H1 (cell line): ENCODE measurements at regions not wholly inside any gene's neighbourhood (a gene's known extent, or its start where the extent isn't known, plus 50 kb on each side); places are given as distances from the start of the nearest gene placed in this dataset.

Experiments
- CTCF ChIA-PET: fragments of 300-600 bp; sonication (Branson Sonifier 250); formaldehyde crosslinking; loops from one replicate; lab custom pipeline; 2021; ENCODE audit not compliant: partially characterized antibody; lab: Charles Lee
- POLR2A ChIA-PET: fragments of 300-600 bp; sonication (Branson Sonifier 250); formaldehyde crosslinking; loops from one replicate; lab custom pipeline; 2021; ENCODE audit warnings: inconsistent platforms; ENCODE audit not compliant: partially characterized antibody; lab: Charles Lee
- DNase-seq, 2 experiments: peaks; one replicate each; pipeline versions ENCODE4 v3.0.0 to v3.0.0-alpha.2; 2010 to 2022; ENCODE audit warnings: low spot score in 2 of 2, low read depth in 1 of 2, mixed read lengths in 1 of 2
- FAIRE-seq: peaks from 2 replicates; lab custom pipeline; 2011; peaks lifted over from hg19 to GRCh38; lab: Jason Lieb, UNC
- H2AFZ ChIP-seq: 2 replicates; pipeline ENCODE4 v1.8.1; 2012; ENCODE audit warnings: low read length, inconsistent platforms
- H2AK5ac ChIP-seq: 2 replicates; pipeline ENCODE4 v1.6.1; 2013; ENCODE audit warnings: low read depth, low read length
- H2BK120ac ChIP-seq: replicated peaks from 2 replicates; pipeline ENCODE3; 2013; ENCODE audit warnings: low read depth, low read length, inconsistent platforms
- H2BK12ac ChIP-seq: 2 replicates; pipeline ENCODE4 v1.6.1; 2013; ENCODE audit warnings: low read depth, low read length
- H2BK15ac ChIP-seq: 2 replicates; pipeline ENCODE4 v1.6.1; 2013; ENCODE audit warnings: low read length
- H2BK20ac ChIP-seq: 2 replicates; pipeline ENCODE4 v1.6.1; 2013; ENCODE audit warnings: low read length
- H2BK5ac ChIP-seq: 2 replicates; pipeline ENCODE4 v1.6.1; 2013; ENCODE audit warnings: low read depth, low read length
- H3K14ac ChIP-seq: 2 replicates; pipeline ENCODE4 v1.6.1; 2013; ENCODE audit warnings: inconsistent platforms; ENCODE audit not compliant: insufficient read length
- H3K18ac ChIP-seq: 2 replicates; pipeline ENCODE4 v1.6.1; 2013; ENCODE audit warnings: low read length; ENCODE audit errors: extremely low read depth
- H3K23ac ChIP-seq: 2 replicates; pipeline ENCODE4 v1.6.1; 2013; ENCODE audit warnings: inconsistent platforms; ENCODE audit not compliant: insufficient read length
- H3K23me2 ChIP-seq: 2 replicates; pipeline ENCODE4 v1.6.1; 2013; ENCODE audit warnings: low read depth, low read length
- H3K27ac ChIP-seq: 2 replicates; pipeline ENCODE4 v1.6.1; 2011; ENCODE audit warnings: low read depth, low read length, inconsistent platforms
- H3K27me3 ChIP-seq, 4 experiments: replicated peaks in 1 of 4; 1 replicate in 1 of 4; 2 replicates in 3 of 4; pipeline versions ENCODE4 v1.6.1 to v1.8.1; 2011 to 2013; ENCODE audit warnings: low read length in 3 of 4, mild to moderate bottlenecking in 3 of 4, inconsistent platforms in 2 of 4, mixed read lengths in 2 of 4, moderate library complexity in 1 of 4; ENCODE audit not compliant: control insufficient read depth in 3 of 4, insufficient read depth in 3 of 4; ENCODE audit errors: extremely low read depth in 1 of 4
- H3K36me3 ChIP-seq, 4 experiments: 2 replicates each; pipeline versions ENCODE4 v1.6.1 to v1.8.1; 2011 to 2013; ENCODE audit warnings: mild to moderate bottlenecking in 4 of 4, low read length in 3 of 4, moderate library complexity in 2 of 4, control low read depth in 1 of 4, inconsistent platforms in 1 of 4; ENCODE audit not compliant: insufficient read depth in 4 of 4, control insufficient read depth in 2 of 4
- H3K4ac ChIP-seq: replicated peaks from 2 replicates; pipeline ENCODE3; 2013; ENCODE audit warnings: low read length, low read depth, mixed read lengths, inconsistent platforms; ENCODE audit not compliant: insufficient read length
- H3K4me1 ChIP-seq, 4 experiments: replicated peaks in 1 of 4; 1 replicate in 1 of 4; 2 replicates in 3 of 4; pipeline versions ENCODE4 v1.6.1 to v1.8.1; 2011 to 2013; ENCODE audit warnings: low read length in 3 of 4, inconsistent platforms in 2 of 4, mixed read lengths in 1 of 4; ENCODE audit not compliant: insufficient read depth in 4 of 4, control insufficient read depth in 3 of 4
- H3K4me2 ChIP-seq, 2 experiments: 2 replicates each; pipeline versions ENCODE4 v1.6.1 to v1.8.1; 2011 to 2013; ENCODE audit warnings: low read depth in 2 of 2, low read length in 2 of 2, control low read depth in 1 of 2, inconsistent platforms in 1 of 2, mild to moderate bottlenecking in 1 of 2; ENCODE audit not compliant: insufficient read depth in 1 of 2
- H3K4me3 ChIP-seq, 4 experiments: fragments of 200-600, 300-600 bp in 1 of 4; sonication (generic), shearing (Covaris generic), sonication (Bioruptor Twin) in 1 of 4; 2 replicates each; pipeline versions ENCODE4 v1.5.1 to v1.8.1; 2011 to 2016; ENCODE audit warnings: low read length in 4 of 4, low read depth in 3 of 4, control low read depth in 2 of 4, inconsistent platforms in 2 of 4, mild to moderate bottlenecking in 2 of 4, mixed read lengths in 1 of 4, moderate library complexity in 1 of 4; ENCODE audit not compliant: insufficient read depth in 2 of 4; ENCODE audit errors: extremely low read depth in 1 of 4
- H3K56ac ChIP-seq: replicated peaks from 2 replicates; pipeline ENCODE3; 2013; ENCODE audit warnings: low read depth, mild to moderate bottlenecking, mixed read lengths, low read length, inconsistent platforms; ENCODE audit not compliant: insufficient read length
- H3K79me1 ChIP-seq: 2 replicates; pipeline ENCODE4 v1.6.1; 2013; ENCODE audit warnings: low read depth, low read length, control low read depth
- H3K79me2 ChIP-seq, 2 experiments: 2 replicates each; pipeline versions ENCODE4 v1.6.1 to v1.8.1; 2012 to 2013; ENCODE audit warnings: low read length in 2 of 2, mild to moderate bottlenecking in 2 of 2, inconsistent platforms in 1 of 2; ENCODE audit not compliant: insufficient read depth in 2 of 2, control insufficient read depth in 1 of 2
- H3K9ac ChIP-seq, 4 experiments: replicated peaks in 1 of 4; 1 replicate in 1 of 4; 2 replicates in 3 of 4; pipeline versions ENCODE4 v1.6.1 to v1.8.1; 2011 to 2013; ENCODE audit warnings: low read depth in 3 of 4, low read length in 3 of 4, control low read depth in 2 of 4, mild to moderate bottlenecking in 2 of 4, moderate library complexity in 2 of 4, inconsistent platforms in 1 of 4; ENCODE audit errors: extremely low read depth in 1 of 4
- H3K9me3 ChIP-seq, 2 experiments: 2 replicates each; pipeline versions ENCODE4 v1.6.1 to v1.8.1; 2012 to 2013; ENCODE audit warnings: mild to moderate bottlenecking in 2 of 2, moderate library complexity in 2 of 2, control low read depth in 1 of 2, inconsistent platforms in 1 of 2, low read depth in 1 of 2, low read length in 1 of 2, mixed read lengths in 1 of 2; ENCODE audit not compliant: insufficient read depth in 2 of 2
- H4K20me1 ChIP-seq, 2 experiments: replicated peaks in 1 of 2; 2 replicates each; pipeline versions ENCODE3 to v1.8.1; 2011 to 2013; ENCODE audit warnings: inconsistent platforms in 2 of 2, low read length in 2 of 2, mild to moderate bottlenecking in 1 of 2; ENCODE audit not compliant: insufficient read depth in 2 of 2, control insufficient read depth in 1 of 2
- H4K5ac ChIP-seq: 2 replicates; pipeline ENCODE4 v1.6.1; 2013; ENCODE audit warnings: low read length, low read depth, mixed read lengths, inconsistent platforms; ENCODE audit not compliant: insufficient read length
- H4K8ac ChIP-seq: 2 replicates; pipeline ENCODE4 v1.8.0; 2013; ENCODE audit warnings: mild to moderate bottlenecking, moderate library complexity, low read length, inconsistent platforms; ENCODE audit not compliant: insufficient read depth; ENCODE audit errors: extremely low read depth
- H4K91ac ChIP-seq: replicated peaks from 2 replicates; pipeline ENCODE3; 2013; ENCODE audit warnings: low read length, mixed read lengths, inconsistent platforms; ENCODE audit not compliant: insufficient read length
- CEBPB ChIP-seq: IDR thresholded peaks from 2 replicates; pipeline ENCODE4 v1.6.1; 2012; ENCODE audit warnings: low read depth, low read length
- CTBP2 ChIP-seq: IDR thresholded peaks from 2 replicates; pipeline ENCODE4 v1.7.0; 2011; ENCODE audit warnings: borderline replicate concordance, mild to moderate bottlenecking, moderate library complexity, mixed read lengths, low read length; ENCODE audit not compliant: insufficient read depth, insufficient read length
- GTF2F1 ChIP-seq: IDR thresholded peaks from 2 replicates; pipeline ENCODE4 v1.6.1; 2012; ENCODE audit warnings: low read depth, low read length, improper control_type of control experiment, borderline replicate concordance
- MAFK ChIP-seq: IDR thresholded peaks from 2 replicates; pipeline ENCODE4 v1.6.1; 2012; ENCODE audit warnings: low read depth, mild to moderate bottlenecking, improper control_type of control experiment, low read length
- POLR2A ChIP-seq, 2 experiments: IDR thresholded peaks; 1 replicate in 1 of 2; 2 replicates in 1 of 2; pipeline ENCODE4 v1.6.1; 2011; ENCODE audit warnings: low read depth in 2 of 2, low read length in 2 of 2, mild to moderate bottlenecking in 2 of 2; ENCODE audit errors: control extremely low read depth in 1 of 2
- RNF2 ChIP-seq: fragments of 200-900, 300-1000 bp; sonication (generic); IDR thresholded peaks from 2 replicates; pipeline ENCODE4 v1.7.1; 2016; ENCODE audit warnings: borderline replicate concordance, low read depth, mild to moderate bottlenecking, antibody characterized with exemption, low read length; ENCODE audit not compliant: poor library complexity, severe bottlenecking; ENCODE audit errors: missing control alignments
- SIRT6 ChIP-seq: IDR thresholded peaks from one replicate; pipeline ENCODE4 v1.7.1; 2012; ENCODE audit warnings: low read length, inconsistent platforms
- SP4 ChIP-seq: IDR thresholded peaks from 2 replicates; pipeline ENCODE4 v1.6.1; 2012; ENCODE audit warnings: low read length, inconsistent platforms
- SUZ12 ChIP-seq: fragments of 200-600 bp; sonication (generic); IDR thresholded peaks from 2 replicates; pipeline ENCODE4 v1.6.1; 2012; ENCODE audit warnings: mild to moderate bottlenecking, inconsistent platforms, low read length, moderate library complexity, mixed read lengths
- ZNF274 ChIP-seq: IDR thresholded peaks from 2 replicates; pipeline ENCODE4 v1.7.0; 2012; ENCODE audit warnings: low read length, borderline replicate concordance; ENCODE audit errors: extremely low read depth
- WGBS, 2 experiments: shearing (Covaris generic) in 1 of 2; methylation state at CpG; one replicate each; pipeline versions ENCODE4 v1.1.6 to v1.1.7; 2013 to 2015; ENCODE audit warnings: low lambda C conversion rate in 2 of 2, mixed read lengths in 2 of 2, inconsistent platforms in 1 of 2, low coverage in 1 of 2, missing lambda C conversion rate in 1 of 2; ENCODE audit not compliant: insufficient replicate concordance in 2 of 2, insufficient coverage in 1 of 2, insufficient read length in 1 of 2; ENCODE audit errors: extremely low coverage in 1 of 2, missing lambda C conversion rate in 1 of 2; 5-methylcytosine and 5-hydroxymethylcytosine counted together

DNA sequence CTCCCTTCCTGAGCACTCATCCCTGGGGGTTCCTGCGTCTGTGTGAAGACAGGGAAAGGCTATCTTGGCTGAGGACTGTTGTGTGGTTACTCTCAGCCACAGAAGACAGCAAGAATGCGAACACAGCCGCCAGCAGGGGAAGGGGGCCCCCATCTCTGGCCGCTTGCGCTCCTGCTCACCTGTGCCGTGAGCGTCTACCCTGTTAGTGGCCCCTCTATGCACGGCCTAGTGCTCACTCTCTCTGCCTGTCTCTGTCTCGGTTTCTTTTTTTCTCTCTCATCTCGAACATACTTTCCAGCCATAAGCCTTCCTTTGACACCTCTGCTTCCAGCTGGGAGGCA is 206.7 kb upstream of the APCDD1 start:
- Histone ChIP-seq H2BK5ac (no peak overlapping the region), H4K5ac (no peak overlapping the region), H3K4me3 (no peak overlapping the region), H3K23me2 (no peaks in the 10 kb centered on the region), H3K14ac (no peak overlapping the region), H3K18ac (no peak overlapping the region), H3K56ac (no peak overlapping the region), H3K4ac (no peak overlapping the region), H4K20me1 (no peaks in the 10 kb centered on the region), H3K4me2 (no peak overlapping the region), H3K9me3 (no peaks in the 10 kb centered on the region), H4K91ac (no peak overlapping the region), H2BK20ac (no peak overlapping the region; the same call in 1 of the 2 replicates), H2BK12ac (no peak overlapping the region), H2BK120ac (no peak overlapping the region), H2BK15ac (no peak overlapping the region), H3K4me1 (peaks cover 0 to 3% (median 0%) of the 10 kb centered on the region in 4 experiments; a peak in 2 of 7 replicates), H2AFZ (peak overlapping the region; percentile 61; the same call in 1 of the 2 replicates), H3K79me1 (no peaks in the 10 kb centered on the region), H2AK5ac (no peak overlapping the region), H3K9ac (no peak overlapping the region), H3K36me3 (no peaks in the 10 kb centered on the region), H3K27ac (no peak overlapping the region), H4K8ac (peak overlapping the region; percentile 58; the same call in 1 of the 2 replicates), H3K79me2 (no peaks in the 10 kb centered on the region), H3K23ac (no peak overlapping the region), H3K27me3 (no peaks in the 10 kb centered on the region)
- FAIRE-seq, result no peak
- WGBS, 2 experiments, result 96% methylated on average over 10 of the region's 10 CpGs; no CpG with 5 or more reads in 1 of the 2 experiments
- TF ChIP-seq SIRT6 (no peak), ZNF274 (no peak), MAFK (no peak), GTF2F1 (no peak), CEBPB (no peak), SUZ12 (no peak), CTBP2 (no peak), POLR2A (IDR thresholded peaks at IDR 0.05; ENCODE audit: control extremely low read depth in 1 of 2, low read depth in 2 of 2, low read length in 2 of 2) (no peak), SP4 (no peak), RNF2 (no peak)
- no peak for DNase-seq
- CTCF ChIA-PET, result interaction anchor here (0.9 to 1.9 kb wide), 2 partner anchors 215 to 269 kb away, joined by 3 to 4 read pairs; no protein-coding TSS in a partner anchor
- POLR2A ChIA-PET, result no interaction called here
